Natural killer cell (primary cell): ENCODE measurements at regions not wholly inside any gene's neighbourhood (a gene's known extent, or its start where the extent isn't known, plus 50 kb on each side); places are given as distances from the start of the nearest gene placed in this dataset.

Experiments
- ATAC-seq, 3 donors: fragments of 150-1000 bp in 2 of 3; fragments of 200-7000 bp in 1 of 3; cut with Tn5 transposase; 1 replicate in 1 of 3; 2 replicates in 2 of 3; pipeline ENCODE4 v1.10.0; 2021; ENCODE audit warnings: mild to moderate bottlenecking in 2 of 3, moderate library complexity in 2 of 3
- DNase-seq, 2 donors: peaks; one replicate each; pipeline versions ENCODE4 v3.0.0 to v3.0.0-alpha.2; 2013 to 2021; ENCODE audit warnings: mixed read lengths in 1 of 2
- H3K27ac ChIP-seq: one replicate; pipeline ENCODE4 v1.5.1; 2013; ENCODE audit warnings: mild to moderate bottlenecking, low read length
- H3K27me3 ChIP-seq: one replicate; pipeline ENCODE4 v1.6.1; 2013; ENCODE audit warnings: low read length; ENCODE audit not compliant: control insufficient read depth, insufficient read depth
- H3K36me3 ChIP-seq: one replicate; pipeline ENCODE4 v1.6.1; 2013; ENCODE audit warnings: low read length; ENCODE audit not compliant: control insufficient read depth, insufficient read depth
- H3K4me1 ChIP-seq: one replicate; pipeline ENCODE4 v1.6.1; 2013; ENCODE audit warnings: low read length; ENCODE audit not compliant: control insufficient read depth, insufficient read depth
- H3K4me3 ChIP-seq: one replicate; pipeline ENCODE4 v1.5.1; 2013; ENCODE audit warnings: low read length
- H3K9me3 ChIP-seq: one replicate; pipeline ENCODE4 v1.6.1; 2013; ENCODE audit warnings: low read length; ENCODE audit not compliant: control insufficient read depth, insufficient read depth
- H3K27ac Mint-ChIP-seq, 2 donors: one replicate each; pipeline ENCODE4 v1.8.0; 2022; ENCODE audit warnings: mild to moderate bottlenecking in 2 of 2, mixed read lengths in 2 of 2, moderate library complexity in 1 of 2
- H3K27me3 Mint-ChIP-seq, 2 donors: one replicate each; pipeline ENCODE4 v1.8.0; 2022; ENCODE audit warnings: low read depth in 2 of 2, mixed read lengths in 2 of 2
- H3K36me3 Mint-ChIP-seq: one replicate; pipeline ENCODE4 v1.8.0; 2022; ENCODE audit warnings: mixed read lengths
- H3K4me1 Mint-ChIP-seq, 2 donors: one replicate each; pipeline ENCODE4 v1.8.0; 2022; ENCODE audit warnings: mixed read lengths in 2 of 2
- H3K4me3 Mint-ChIP-seq: one replicate; pipeline ENCODE4 v1.8.0; 2022; ENCODE audit warnings: mild to moderate bottlenecking, moderate library complexity, mixed read lengths
- H3K9me3 Mint-ChIP-seq, 2 donors: one replicate each; pipeline ENCODE4 v1.8.0; 2022; ENCODE audit warnings: mixed read lengths in 2 of 2
- CTCF ChIP-seq: fragments of 200-600 bp; IDR thresholded peaks from one replicate; pipeline ENCODE4 v1.8.0; 2022; ENCODE audit warnings: antibody characterized with exemption
- WGBS: methylation state at CpG from one replicate; pipeline ENCODE4 v1.1.7; 2013; ENCODE audit warnings: missing lambda C conversion rate; ENCODE audit not compliant: insufficient coverage; 5-methylcytosine and 5-hydroxymethylcytosine counted together
- intact Hi-C: fragments of 100-400 bp; cut with micrococcal nuclease; formaldehyde crosslinking; loops from one replicate; pipeline ENCODE4 v1.14.2; 2022

GRCh38 chr12:90441431-90441830 lies 513.5 kb downstream of the CCER1 start:
- DNase-seq, result no peak
- Histone ChIP-seq H3K27me3 (no peaks in the 10 kb centered on the region), H3K27ac (no peak overlapping the region), H3K4me3 (no peak overlapping the region), H3K9me3 (peaks cover 8% of the 10 kb centered on the region), H3K36me3 (no peaks in the 10 kb centered on the region), H3K4me1 (no peaks in the 10 kb centered on the region)
- no CpG with 5 or more reads among the region's 1 CpG for WGBS
- Mint-ChIP-seq H3K27me3 (no peaks in the 10 kb centered on the region), H3K4me1 (no peaks in the 10 kb centered on the region), H3K36me3 (no peaks in the 10 kb centered on the region), H3K27ac (no peak overlapping the region), H3K9me3 (peaks cover 18 to 19% of the 10 kb centered on the region in 2 donors), H3K4me3 (no peak overlapping the region)
- ATAC-seq, result no peak
- intact Hi-C loops, result no loop called here
- no peak for TF ChIP-seq CTCF

GRCh38 chr12:90428881-90429280 lies 526.1 kb downstream of the CCER1 start:
- no peaks in the 10 kb centered on the region for H3K36me3 ChIP-seq
- H3K27ac ChIP-seq, result no peak overlapping the region
- no peaks in the 10 kb centered on the region for H3K9me3 ChIP-seq
- Mint-ChIP-seq H3K4me3 (no peak overlapping the region), H3K27me3 (no peaks in the 10 kb centered on the region), H3K36me3 (no peaks in the 10 kb centered on the region), H3K9me3 (peaks cover 10 to 14% of the 10 kb centered on the region in 2 donors), H3K27ac (no peak overlapping the region), H3K4me1 (no peaks in the 10 kb centered on the region)
- intact Hi-C loops, result no loop called here
- no peaks in the 10 kb centered on the region for H3K27me3 ChIP-seq
- no peak for TF ChIP-seq CTCF
- no peak overlapping the region for H3K4me3 ChIP-seq
- 71% methylated on average over 3 of the region's 3 CpGs for WGBS
- DNase-seq (no peak), ATAC-seq (no peak)
- H3K4me1 ChIP-seq, result no peaks in the 10 kb centered on the region

GRCh38 chr12:90428465-90428864 lies 526.5 kb downstream of the CCER1 start:
- H3K4me3 Mint-ChIP-seq, result no peak overlapping the region
- H3K36me3 Mint-ChIP-seq, result no peaks in the 10 kb centered on the region
- intact Hi-C loops, result no loop called here
- no peaks in the 10 kb centered on the region for H3K27me3 Mint-ChIP-seq
- DNase-seq, result no peak
- WGBS, result 100% methylated on average over 1 of the region's 1 CpG
- H3K4me3 ChIP-seq, result no peak overlapping the region
- ATAC-seq, result no peak
- no peak for TF ChIP-seq CTCF
- H3K36me3 ChIP-seq, result no peaks in the 10 kb centered on the region
- no peak overlapping the region for H3K27ac Mint-ChIP-seq
- peaks cover 10 to 14% of the 10 kb centered on the region in 2 donors for H3K9me3 Mint-ChIP-seq
- no peaks in the 10 kb centered on the region for H3K4me1 Mint-ChIP-seq
- no peaks in the 10 kb centered on the region for H3K4me1 ChIP-seq
- H3K27me3 ChIP-seq, result no peaks in the 10 kb centered on the region
- no peaks in the 10 kb centered on the region for H3K9me3 ChIP-seq
- no peak overlapping the region for H3K27ac ChIP-seq

- H3K9me3 Mint-ChIP-seq, result peaks cover 2 to 6% of the 10 kb centered on the region in 2 donors
- no peak overlapping the region for H3K4me3 ChIP-seq
- H3K4me3 Mint-ChIP-seq, result no peak overlapping the region
- no peak for TF ChIP-seq CTCF
- no peak for ATAC-seq
- no peaks in the 10 kb centered on the region for H3K27me3 Mint-ChIP-seq
- H3K27ac Mint-ChIP-seq, result no peak overlapping the region
- H3K4me1 Mint-ChIP-seq, result no peaks in the 10 kb centered on the region
- no peaks in the 10 kb centered on the region for H3K36me3 ChIP-seq
- no peak for DNase-seq
- no peak overlapping the region for H3K27ac ChIP-seq
- H3K4me1 ChIP-seq, result no peaks in the 10 kb centered on the region
- no peaks in the 10 kb centered on the region for H3K9me3 ChIP-seq
- H3K36me3 Mint-ChIP-seq, result no peaks in the 10 kb centered on the region
- WGBS, result no CpG with 5 or more reads among the region's 2 CpGs
- intact Hi-C loops, result no loop called here
- no peaks in the 10 kb centered on the region for H3K27me3 ChIP-seq
These were observed 531.0 kb downstream of the CCER1 start for GRCh38 chr12:90423965-90424364.
